ENCODE measurements at regions not wholly inside any gene's neighbourhood (a gene's known extent, or its start where the extent isn't known, plus 50 kb on each side); places are given as distances from the start of the nearest gene placed in this dataset.
"Not testable (repeated sequence)": the region's sequence is repeated elsewhere in the genome, so short reads cannot be mapped to it uniquely, and the experiment has no call there.

GRCh38 chr9:78989031-78989658 is 582.6 kb upstream of the TLE4 start:
- DNase-seq: no peak

- DNase-seq: no peak
These were observed 577.3 kb upstream of the TLE4 start for GRCh38 chr9:78994471-78994870.

- not testable (repeated sequence) for DNase-seq
These were observed 576.8 kb upstream of the TLE4 start for GRCh38 chr9:78994974-78995373.

- no peak for DNase-seq
These were observed 574.5 kb upstream of the TLE4 start for GRCh38 chr9:78997296-78997695.

- DNase-seq: no peak
These were observed 571.3 kb upstream of the TLE4 start for GRCh38 chr9:79000230-79001002.

- DNase-seq: no peak
These were observed 570.8 kb upstream of the TLE4 start for GRCh38 chr9:79001012-79001411.

- no peak for DNase-seq
These were observed 568.3 kb upstream of the TLE4 start for GRCh38 chr9:79003514-79003913.

GRCh38 chr9:79004032-79004431 is 567.7 kb upstream of the TLE4 start:
- DNase-seq: no peak

- no peak for DNase-seq
These were observed 565.2 kb upstream of the TLE4 start for GRCh38 chr9:79006546-79006945.

GRCh38 chr9:79007701-79008483 is 563.9 kb upstream of the TLE4 start:
- no peak for DNase-seq

- DNase-seq: no peak
These were observed 562.8 kb upstream of the TLE4 start for GRCh38 chr9:79008916-79009315.

GRCh38 chr9:79011461-79011860 is 560.3 kb upstream of the TLE4 start:
- DNase-seq: no peak

GRCh38 chr9:79012561-79012960 is 559.2 kb upstream of the TLE4 start:
- DNase-seq: no peak

- DNase-seq: no peak
These were observed 557.8 kb upstream of the TLE4 start for GRCh38 chr9:79013715-79014610.

- DNase-seq: no peak
These were observed 556.7 kb upstream of the TLE4 start for GRCh38 chr9:79014929-79015699.

GRCh38 chr9:79015951-79016350 is 555.8 kb upstream of the TLE4 start:
- peak; percentile 70 for DNase-seq

- DNase-seq: peak; percentile 88
These were observed 551.5 kb upstream of the TLE4 start for GRCh38 chr9:79020276-79020675.

GRCh38 chr9:79021084-79021483 is 550.7 kb upstream of the TLE4 start:
- DNase-seq: no peak

- no peak for DNase-seq
These were observed 548.6 kb upstream of the TLE4 start for GRCh38 chr9:79023134-79023580.

GRCh38 chr9:79026316-79026715 is 545.4 kb upstream of the TLE4 start:
- peak; percentile 82 for DNase-seq

GRCh38 chr9:79028101-79028500 is 543.7 kb upstream of the TLE4 start:
- no peak for DNase-seq

- DNase-seq: no peak
These were observed 537.2 kb upstream of the TLE4 start for GRCh38 chr9:79034583-79034982.
